DOHH2 (cell line): ENCODE measurements at regions not wholly inside any gene's neighbourhood (a gene's known extent, or its start where the extent isn't known, plus 50 kb on each side); places are given as distances from the start of the nearest gene placed in this dataset.

Experiments used
- H3F3A ChIP-seq: fragments of 200-600 bp; sonication (generic), shearing (Covaris generic); 2 replicates; pipeline ENCODE4 v1.6.0; 2016; ENCODE audit warnings: antibody characterized with exemption, mild to moderate bottlenecking; ENCODE audit not compliant: control insufficient read depth, insufficient read depth
- H3K27ac ChIP-seq: fragments of 200-600 bp; sonication (generic); 2 replicates; pipeline ENCODE4 v1.5.1; 2014; ENCODE audit warnings: low read depth, mild to moderate bottlenecking, low read length, moderate library complexity
- H3K27me3 ChIP-seq: fragments of 200-600 bp; sonication (generic); 2 replicates; pipeline ENCODE4 v1.6.1; 2014; ENCODE audit warnings: mild to moderate bottlenecking, low read length, mixed read lengths; ENCODE audit not compliant: control insufficient read depth
- H3K36me3 ChIP-seq: fragments of 200-600 bp; sonication (generic); 2 replicates; pipeline ENCODE4 v1.6.1; 2014; ENCODE audit warnings: mild to moderate bottlenecking, low read length, moderate library complexity, mixed read lengths; ENCODE audit not compliant: control insufficient read depth
- H3K4me1 ChIP-seq: fragments of 200-600 bp; sonication (generic); 2 replicates; pipeline ENCODE4 v1.6.1; 2014; ENCODE audit warnings: mild to moderate bottlenecking, low read length, mixed read lengths; ENCODE audit not compliant: control insufficient read depth
- H3K4me2 ChIP-seq: fragments of 200-600 bp; sonication (generic); 2 replicates; pipeline ENCODE4 v1.6.0; 2014; ENCODE audit warnings: mild to moderate bottlenecking, low read length, moderate library complexity
- H3K4me3 ChIP-seq: fragments of 200-600 bp; sonication (generic); 2 replicates; pipeline ENCODE4 v1.5.1; 2014; ENCODE audit warnings: mild to moderate bottlenecking, low read length, mixed read lengths
- H3K79me2 ChIP-seq: fragments of 200-600 bp; sonication (generic); 2 replicates; pipeline ENCODE4 v1.6.1; 2014; ENCODE audit warnings: mild to moderate bottlenecking, low read length, mixed read lengths; ENCODE audit not compliant: control insufficient read depth
- H3K9me2 ChIP-seq: fragments of 200-600 bp; sonication (generic); replicated peaks from 2 replicates; pipeline ENCODE4 v1.6.1; 2014; ENCODE audit warnings: mild to moderate bottlenecking, low read length, mixed read lengths; ENCODE audit not compliant: control insufficient read depth
- H3K9me3 ChIP-seq: fragments of 200-600 bp; sonication (generic); 2 replicates; pipeline ENCODE4 v1.6.1; 2014; ENCODE audit warnings: antibody characterized with exemption, low read length, mixed read lengths; ENCODE audit not compliant: control insufficient read depth, insufficient read depth
- H4K20me1 ChIP-seq: fragments of 200-600 bp; sonication (generic); 2 replicates; pipeline ENCODE4 v1.6.0; 2014; ENCODE audit warnings: low read depth, mild to moderate bottlenecking, antibody characterized with exemption, low read length, moderate library complexity; ENCODE audit not compliant: control insufficient read depth, insufficient read depth
- EZH2phosphoT487 ChIP-seq: fragments of 200-600 bp; sonication (generic); IDR thresholded peaks from 2 replicates; pipeline ENCODE4 v1.6.1; 2017; ENCODE audit warnings: borderline replicate concordance, mild to moderate bottlenecking, antibody characterized with exemption, low read length, moderate library complexity, mixed read lengths
- TF ChIP-seq, protein P1 (sequence below): fragments of 200-600 bp; sonication (generic); IDR thresholded peaks from one replicate; pipeline ENCODE4 v1.5.1; 2014; ENCODE audit warnings: antibody characterized with exemption, mild to moderate bottlenecking, low read depth, low read length; ENCODE audit not compliant: poor library complexity, severe bottlenecking

DNA sequence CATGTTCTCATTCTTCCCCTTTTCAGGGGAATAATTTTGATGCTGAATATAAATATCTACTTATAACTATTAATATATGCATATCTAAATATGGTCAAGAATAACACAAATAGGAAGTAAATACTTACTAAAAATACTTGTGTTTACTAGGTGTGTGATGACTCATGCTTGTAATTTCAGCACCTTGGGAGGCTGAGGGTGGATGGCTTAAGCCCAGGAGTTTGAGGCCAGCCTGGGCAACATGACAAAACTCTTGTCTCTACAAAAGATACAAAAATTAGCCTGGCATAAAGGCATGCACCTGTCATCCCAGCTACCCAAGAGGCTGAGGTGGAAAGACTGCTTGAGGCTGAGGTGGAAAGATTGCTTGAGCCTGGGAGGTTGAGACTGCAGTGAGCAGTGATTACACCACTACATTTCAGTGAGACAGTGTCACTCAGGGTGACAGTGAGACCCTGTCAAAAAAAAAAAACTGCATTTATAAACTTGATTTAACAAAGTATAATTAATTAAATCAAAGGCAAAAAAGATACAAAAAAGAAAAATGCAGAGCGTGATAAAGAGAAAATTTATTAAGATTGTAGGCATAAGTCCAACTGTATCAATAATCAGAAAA, 703.1 kb upstream of the VRK2 start:
- H3K4me1 ChIP-seq, result no peaks in the 10 kb centered on the region
- no peaks in the 10 kb centered on the region for H3K27me3 ChIP-seq
- no peaks in the 10 kb centered on the region for H3K36me3 ChIP-seq
- no peaks in the 10 kb centered on the region for H3F3A ChIP-seq
- H3K79me2 ChIP-seq, result no peaks in the 10 kb centered on the region
- no peak overlapping the region for H3K4me2 ChIP-seq
- H3K27ac ChIP-seq, result no peak overlapping the region
- no peak for TF ChIP-seq EZH2phosphoT487
- H3K9me2 ChIP-seq, result no peaks in the 10 kb centered on the region
- no peak overlapping the region for H3K4me3 ChIP-seq
- no peaks in the 10 kb centered on the region for H3K9me3 ChIP-seq
- H4K20me1 ChIP-seq, result no peaks in the 10 kb centered on the region

DNA sequence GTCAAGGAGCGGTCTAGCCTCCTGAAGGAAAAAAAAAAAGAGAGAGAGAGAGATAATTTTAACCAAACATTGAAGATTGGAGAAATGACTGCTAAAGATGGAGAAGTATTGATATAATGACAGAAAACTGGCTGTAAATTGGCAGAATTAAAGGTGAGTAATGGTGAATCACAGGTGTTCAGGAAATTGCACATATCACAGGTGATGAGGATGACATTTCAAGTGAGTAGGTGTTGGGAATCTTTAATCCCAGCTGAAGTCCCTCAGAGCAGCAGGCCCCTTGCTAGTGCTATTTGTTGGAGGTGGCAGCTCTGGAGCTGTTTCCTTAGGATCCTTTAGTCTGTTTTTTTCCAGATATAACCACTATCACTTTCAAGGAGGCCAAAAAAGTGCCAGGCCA, 678.4 kb upstream of the VRK2 start:
- TF ChIP-seq EZH2phosphoT487, result no peak
- TF ChIP-seq, protein P1, sequence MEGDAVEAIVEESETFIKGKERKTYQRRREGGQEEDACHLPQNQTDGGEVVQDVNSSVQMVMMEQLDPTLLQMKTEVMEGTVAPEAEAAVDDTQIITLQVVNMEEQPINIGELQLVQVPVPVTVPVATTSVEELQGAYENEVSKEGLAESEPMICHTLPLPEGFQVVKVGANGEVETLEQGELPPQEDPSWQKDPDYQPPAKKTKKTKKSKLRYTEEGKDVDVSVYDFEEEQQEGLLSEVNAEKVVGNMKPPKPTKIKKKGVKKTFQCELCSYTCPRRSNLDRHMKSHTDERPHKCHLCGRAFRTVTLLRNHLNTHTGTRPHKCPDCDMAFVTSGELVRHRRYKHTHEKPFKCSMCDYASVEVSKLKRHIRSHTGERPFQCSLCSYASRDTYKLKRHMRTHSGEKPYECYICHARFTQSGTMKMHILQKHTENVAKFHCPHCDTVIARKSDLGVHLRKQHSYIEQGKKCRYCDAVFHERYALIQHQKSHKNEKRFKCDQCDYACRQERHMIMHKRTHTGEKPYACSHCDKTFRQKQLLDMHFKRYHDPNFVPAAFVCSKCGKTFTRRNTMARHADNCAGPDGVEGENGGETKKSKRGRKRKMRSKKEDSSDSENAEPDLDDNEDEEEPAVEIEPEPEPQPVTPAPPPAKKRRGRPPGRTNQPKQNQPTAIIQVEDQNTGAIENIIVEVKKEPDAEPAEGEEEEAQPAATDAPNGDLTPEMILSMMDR, result no peak
- Histone ChIP-seq H3K27ac (no peak overlapping the region), H4K20me1 (no peaks in the 10 kb centered on the region), H3K4me3 (no peak overlapping the region), H3K4me2 (no peak overlapping the region), H3K4me1 (no peaks in the 10 kb centered on the region), H3K27me3 (no peaks in the 10 kb centered on the region), H3K36me3 (no peaks in the 10 kb centered on the region), H3K79me2 (no peaks in the 10 kb centered on the region), H3K9me3 (no peaks in the 10 kb centered on the region), H3F3A (no peaks in the 10 kb centered on the region), H3K9me2 (no peaks in the 10 kb centered on the region)

- no peaks in the 10 kb centered on the region for H3K4me1 ChIP-seq
- no peak overlapping the region for H3K4me2 ChIP-seq
- H3K79me2 ChIP-seq, result no peaks in the 10 kb centered on the region
- H3K4me3 ChIP-seq, result no peak overlapping the region
- no peak overlapping the region for H3K27ac ChIP-seq
- no peaks in the 10 kb centered on the region for H3K36me3 ChIP-seq
- H3K9me2 ChIP-seq, result no peaks in the 10 kb centered on the region
- TF ChIP-seq, protein P1, result no peak
- TF ChIP-seq EZH2phosphoT487, result no peak
- H3K9me3 ChIP-seq, result no peaks in the 10 kb centered on the region
- H4K20me1 ChIP-seq, result no peaks in the 10 kb centered on the region
- H3K27me3 ChIP-seq, result no peaks in the 10 kb centered on the region
- H3F3A ChIP-seq, result no peaks in the 10 kb centered on the region
Observed at GRCh38 chr2:57370882-57371585, 675.6 kb upstream of the VRK2 start.

DNA sequence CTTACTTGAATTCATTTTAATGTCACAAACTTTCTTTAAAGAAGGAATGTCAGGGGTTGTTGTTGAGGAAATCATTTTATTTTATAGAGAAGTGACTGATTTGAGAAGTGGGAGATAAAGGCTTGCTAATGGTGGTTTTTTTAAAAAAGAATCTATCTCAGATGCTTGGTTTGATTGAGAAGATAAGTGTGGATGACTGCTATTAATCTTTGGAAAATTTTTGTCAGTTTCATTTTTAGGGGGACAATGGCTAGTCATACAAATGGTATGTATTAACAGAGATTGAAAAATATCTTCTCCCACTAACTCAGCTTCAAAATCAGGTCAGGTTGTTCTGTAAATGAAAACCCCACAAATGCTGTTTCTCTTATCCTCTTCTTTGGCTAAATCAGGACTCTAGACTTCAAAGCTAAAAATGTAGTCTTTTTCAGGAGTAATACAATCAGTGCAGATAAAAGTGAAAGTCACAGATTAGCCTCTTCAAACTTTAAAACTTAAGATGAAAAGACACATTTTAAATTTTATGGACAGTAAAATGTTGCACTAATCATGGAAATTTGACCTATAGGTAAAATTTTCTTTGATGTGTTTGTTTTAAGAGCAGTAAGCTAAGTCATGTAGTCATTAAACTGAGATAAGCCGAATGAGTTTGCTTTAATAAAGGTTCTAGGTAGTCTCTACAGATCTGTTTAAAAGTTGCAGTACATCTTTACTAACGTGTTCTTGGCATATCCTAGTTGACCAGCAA, 674.2 kb upstream of the VRK2 start:
- H4K20me1 ChIP-seq, result no peaks in the 10 kb centered on the region
- no peak overlapping the region for H3K4me3 ChIP-seq
- no peaks in the 10 kb centered on the region for H3F3A ChIP-seq
- no peaks in the 10 kb centered on the region for H3K36me3 ChIP-seq
- H3K4me2 ChIP-seq, result no peak overlapping the region
- TF ChIP-seq EZH2phosphoT487, result no peak
- TF ChIP-seq, protein P1, result no peak
- H3K9me3 ChIP-seq, result no peaks in the 10 kb centered on the region
- no peaks in the 10 kb centered on the region for H3K9me2 ChIP-seq
- H3K27ac ChIP-seq, result no peak overlapping the region
- no peaks in the 10 kb centered on the region for H3K4me1 ChIP-seq
- H3K79me2 ChIP-seq, result no peaks in the 10 kb centered on the region
- H3K27me3 ChIP-seq, result no peaks in the 10 kb centered on the region
